ENCODE measurements at regions not wholly inside any gene's neighbourhood (a gene's known extent, or its start where the extent isn't known, plus 50 kb on each side); places are given as distances from the start of the nearest gene placed in this dataset.

GRCh38 chr14:82587226-82587625 is 1053.6 kb upstream of the SEL1L start:
- TF ChIP-seq SIN3A (IDR thresholded peaks at IDR 0.05; ENCODE audit: borderline replicate concordance, insufficient read depth, low read length) (no peak), POLR2AphosphoS5 (IDR thresholded peaks at IDR 0.05; ENCODE audit: low read depth, low read length) (no peak)
- TF ChIP-seq, protein P1, sequence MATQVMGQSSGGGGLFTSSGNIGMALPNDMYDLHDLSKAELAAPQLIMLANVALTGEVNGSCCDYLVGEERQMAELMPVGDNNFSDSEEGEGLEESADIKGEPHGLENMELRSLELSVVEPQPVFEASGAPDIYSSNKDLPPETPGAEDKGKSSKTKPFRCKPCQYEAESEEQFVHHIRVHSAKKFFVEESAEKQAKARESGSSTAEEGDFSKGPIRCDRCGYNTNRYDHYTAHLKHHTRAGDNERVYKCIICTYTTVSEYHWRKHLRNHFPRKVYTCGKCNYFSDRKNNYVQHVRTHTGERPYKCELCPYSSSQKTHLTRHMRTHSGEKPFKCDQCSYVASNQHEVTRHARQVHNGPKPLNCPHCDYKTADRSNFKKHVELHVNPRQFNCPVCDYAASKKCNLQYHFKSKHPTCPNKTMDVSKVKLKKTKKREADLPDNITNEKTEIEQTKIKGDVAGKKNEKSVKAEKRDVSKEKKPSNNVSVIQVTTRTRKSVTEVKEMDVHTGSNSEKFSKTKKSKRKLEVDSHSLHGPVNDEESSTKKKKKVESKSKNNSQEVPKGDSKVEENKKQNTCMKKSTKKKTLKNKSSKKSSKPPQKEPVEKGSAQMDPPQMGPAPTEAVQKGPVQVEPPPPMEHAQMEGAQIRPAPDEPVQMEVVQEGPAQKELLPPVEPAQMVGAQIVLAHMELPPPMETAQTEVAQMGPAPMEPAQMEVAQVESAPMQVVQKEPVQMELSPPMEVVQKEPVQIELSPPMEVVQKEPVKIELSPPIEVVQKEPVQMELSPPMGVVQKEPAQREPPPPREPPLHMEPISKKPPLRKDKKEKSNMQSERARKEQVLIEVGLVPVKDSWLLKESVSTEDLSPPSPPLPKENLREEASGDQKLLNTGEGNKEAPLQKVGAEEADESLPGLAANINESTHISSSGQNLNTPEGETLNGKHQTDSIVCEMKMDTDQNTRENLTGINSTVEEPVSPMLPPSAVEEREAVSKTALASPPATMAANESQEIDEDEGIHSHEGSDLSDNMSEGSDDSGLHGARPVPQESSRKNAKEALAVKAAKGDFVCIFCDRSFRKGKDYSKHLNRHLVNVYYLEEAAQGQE (IDR thresholded peaks at IDR 0.05; ENCODE audit: insufficient read depth in 1 of 2, low read depth in 2 of 2, low read length in 2 of 2) = no peak
